ENCODE measurements at regions not wholly inside any gene's neighbourhood (a gene's known extent, or its start where the extent isn't known, plus 50 kb on each side); places are given as distances from the start of the nearest gene placed in this dataset.

- Histone ChIP-seq H3K4me3 (ENCODE audit: low read depth, low read length) (no peak overlapping the region), H3K4me1 (ENCODE audit: control insufficient read depth, insufficient read depth, low read length) (no peaks in the 10 kb centered on the region), H3K27me3 (ENCODE audit: control insufficient read depth, insufficient read depth, low read length) (no peaks in the 10 kb centered on the region), H3K36me3 (ENCODE audit: control insufficient read depth, insufficient read depth, low read length) (no peaks in the 10 kb centered on the region), H3K9ac (ENCODE audit: low read depth, low read length) (no peak overlapping the region), H3K9me3 (ENCODE audit: control insufficient read depth, insufficient read depth, low read length) (no peaks in the 10 kb centered on the region)
Observed at GRCh38 chr20:11401988-11402387, 515.7 kb upstream of the BTBD3 start.

DNA sequence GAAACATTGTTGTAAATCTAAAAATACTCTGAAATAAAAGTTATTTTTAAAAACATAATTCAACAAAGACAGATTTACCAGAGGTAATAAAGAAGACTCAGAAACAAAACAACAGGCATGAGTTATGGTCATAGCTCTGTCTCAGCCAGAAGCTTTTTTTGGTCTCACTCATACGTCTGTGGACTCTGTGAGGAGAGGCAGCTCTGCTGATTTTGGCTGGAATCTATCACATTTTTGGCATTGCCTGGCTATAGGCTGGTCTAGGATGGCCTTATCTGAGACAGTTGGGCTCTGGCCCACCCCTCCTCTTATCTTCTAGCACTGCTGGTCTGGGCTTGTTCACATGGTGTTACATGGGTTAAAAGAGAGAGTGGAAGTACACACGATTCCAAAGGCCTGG lies 514.0 kb upstream of the BTBD3 start:
- no peak overlapping the region for H3K9ac ChIP-seq (ENCODE audit: low read depth, low read length)
- no peak overlapping the region for H3K4me3 ChIP-seq (ENCODE audit: low read depth, low read length)
- H3K36me3 ChIP-seq (ENCODE audit: control insufficient read depth, insufficient read depth, low read length), result no peaks in the 10 kb centered on the region
- no peaks in the 10 kb centered on the region for H3K27me3 ChIP-seq (ENCODE audit: control insufficient read depth, insufficient read depth, low read length)
- no peaks in the 10 kb centered on the region for H3K4me1 ChIP-seq (ENCODE audit: control insufficient read depth, insufficient read depth, low read length)
- no peaks in the 10 kb centered on the region for H3K9me3 ChIP-seq (ENCODE audit: control insufficient read depth, insufficient read depth, low read length)

- H3K9ac ChIP-seq (ENCODE audit: low read depth, low read length), result no peak overlapping the region
- no peaks in the 10 kb centered on the region for H3K36me3 ChIP-seq (ENCODE audit: control insufficient read depth, insufficient read depth, low read length)
- H3K4me1 ChIP-seq (ENCODE audit: control insufficient read depth, insufficient read depth, low read length), result peaks cover 4% of the 10 kb centered on the region
- H3K9me3 ChIP-seq (ENCODE audit: control insufficient read depth, insufficient read depth, low read length), result no peaks in the 10 kb centered on the region
- no peak overlapping the region for H3K4me3 ChIP-seq (ENCODE audit: low read depth, low read length)
- no peaks in the 10 kb centered on the region for H3K27me3 ChIP-seq (ENCODE audit: control insufficient read depth, insufficient read depth, low read length)
Observed at GRCh38 chr20:11406877-11407276, 510.8 kb upstream of the BTBD3 start.

GRCh38 chr20:11409561-11409960 lies 508.1 kb upstream of the BTBD3 start:
- no peak overlapping the region for H3K4me3 ChIP-seq (ENCODE audit: low read depth, low read length)
- H3K9ac ChIP-seq (ENCODE audit: low read depth, low read length), result no peak overlapping the region
- H3K27me3 ChIP-seq (ENCODE audit: control insufficient read depth, insufficient read depth, low read length), result no peaks in the 10 kb centered on the region
- no peaks in the 10 kb centered on the region for H3K9me3 ChIP-seq (ENCODE audit: control insufficient read depth, insufficient read depth, low read length)
- H3K4me1 ChIP-seq (ENCODE audit: control insufficient read depth, insufficient read depth, low read length), result peaks cover 4% of the 10 kb centered on the region
- H3K36me3 ChIP-seq (ENCODE audit: control insufficient read depth, insufficient read depth, low read length), result no peaks in the 10 kb centered on the region

GRCh38 chr20:11411765-11412164 lies 505.9 kb upstream of the BTBD3 start:
- H3K9me3 ChIP-seq (ENCODE audit: control insufficient read depth, insufficient read depth, low read length), result no peaks in the 10 kb centered on the region
- peaks cover 4% of the 10 kb centered on the region for H3K4me1 ChIP-seq (ENCODE audit: control insufficient read depth, insufficient read depth, low read length)
- no peak overlapping the region for H3K9ac ChIP-seq (ENCODE audit: low read depth, low read length)
- H3K4me3 ChIP-seq (ENCODE audit: low read depth, low read length), result no peak overlapping the region
- no peaks in the 10 kb centered on the region for H3K36me3 ChIP-seq (ENCODE audit: control insufficient read depth, insufficient read depth, low read length)
- no peaks in the 10 kb centered on the region for H3K27me3 ChIP-seq (ENCODE audit: control insufficient read depth, insufficient read depth, low read length)

- H3K4me3 ChIP-seq (ENCODE audit: low read depth, low read length), result no peak overlapping the region
- peaks cover 2% of the 10 kb centered on the region for H3K4me1 ChIP-seq (ENCODE audit: control insufficient read depth, insufficient read depth, low read length)
- H3K27me3 ChIP-seq (ENCODE audit: control insufficient read depth, insufficient read depth, low read length), result no peaks in the 10 kb centered on the region
- no peaks in the 10 kb centered on the region for H3K9me3 ChIP-seq (ENCODE audit: control insufficient read depth, insufficient read depth, low read length)
- no peaks in the 10 kb centered on the region for H3K36me3 ChIP-seq (ENCODE audit: control insufficient read depth, insufficient read depth, low read length)
- H3K9ac ChIP-seq (ENCODE audit: low read depth, low read length), result no peak overlapping the region
Observed at GRCh38 chr20:11426948-11427347, 490.7 kb upstream of the BTBD3 start.

GRCh38 chr20:11429168-11429567 lies 488.5 kb upstream of the BTBD3 start:
- Histone ChIP-seq H3K27me3 (ENCODE audit: control insufficient read depth, insufficient read depth, low read length) (no peaks in the 10 kb centered on the region), H3K9ac (ENCODE audit: low read depth, low read length) (no peak overlapping the region), H3K4me3 (ENCODE audit: low read depth, low read length) (no peak overlapping the region), H3K9me3 (ENCODE audit: control insufficient read depth, insufficient read depth, low read length) (no peaks in the 10 kb centered on the region), H3K4me1 (ENCODE audit: control insufficient read depth, insufficient read depth, low read length) (peaks cover 2% of the 10 kb centered on the region), H3K36me3 (ENCODE audit: control insufficient read depth, insufficient read depth, low read length) (no peaks in the 10 kb centered on the region)

DNA sequence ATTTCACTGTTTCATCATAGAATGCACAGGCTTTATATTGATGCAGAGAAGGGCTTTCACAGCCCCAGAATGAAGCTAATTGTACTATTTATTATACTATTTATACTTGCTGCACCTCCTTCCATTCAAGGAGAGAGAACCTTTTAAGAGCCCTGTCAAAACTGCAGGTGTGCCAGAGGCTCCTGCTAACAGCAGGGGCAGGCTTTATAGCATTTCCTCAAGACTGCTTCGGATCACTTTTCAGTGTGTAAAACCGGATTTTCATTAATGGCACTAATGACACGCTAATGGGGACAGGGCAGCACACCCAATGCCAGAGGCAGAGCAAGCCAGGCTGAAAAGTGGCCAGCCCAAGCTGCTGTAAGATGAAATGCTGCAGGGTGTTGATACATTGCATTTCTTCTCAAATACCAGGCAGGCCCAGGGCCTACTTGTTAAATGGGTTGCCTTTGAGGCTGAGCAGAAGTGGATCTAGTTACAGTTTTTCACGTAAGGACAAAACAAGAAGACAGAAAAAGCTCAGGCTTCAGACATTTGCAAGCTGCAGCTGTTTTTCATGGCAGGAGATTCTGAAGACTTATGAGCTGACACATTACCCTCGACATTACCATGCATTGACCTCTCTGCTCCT lies 487.7 kb upstream of the BTBD3 start:
- peaks cover 2% of the 10 kb centered on the region for H3K4me1 ChIP-seq (ENCODE audit: control insufficient read depth, insufficient read depth, low read length)
- H3K9ac ChIP-seq (ENCODE audit: low read depth, low read length), result no peak overlapping the region
- H3K36me3 ChIP-seq (ENCODE audit: control insufficient read depth, insufficient read depth, low read length), result no peaks in the 10 kb centered on the region
- no peaks in the 10 kb centered on the region for H3K9me3 ChIP-seq (ENCODE audit: control insufficient read depth, insufficient read depth, low read length)
- H3K27me3 ChIP-seq (ENCODE audit: control insufficient read depth, insufficient read depth, low read length), result no peaks in the 10 kb centered on the region
- no peak overlapping the region for H3K4me3 ChIP-seq (ENCODE audit: low read depth, low read length)

DNA sequence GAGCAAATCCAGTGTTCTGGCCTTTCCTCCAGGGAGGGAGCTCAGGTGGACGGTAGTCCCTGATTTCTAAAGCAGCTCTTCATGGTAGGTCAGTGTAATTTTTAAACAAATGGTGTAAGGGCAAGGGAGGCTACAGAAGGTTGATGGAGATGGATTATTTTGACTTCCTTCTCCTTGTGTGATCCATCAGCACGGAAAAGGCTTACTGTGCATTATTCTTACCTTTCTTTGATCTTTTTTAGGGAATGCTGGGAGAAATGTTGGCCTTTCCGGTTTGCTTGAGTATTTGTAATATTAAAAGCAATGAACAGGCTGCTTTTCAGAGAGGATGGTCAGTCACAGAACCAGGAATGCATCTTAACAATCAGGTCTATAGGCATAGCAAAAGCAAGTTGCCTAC lies 487.0 kb upstream of the BTBD3 start:
- no peak overlapping the region for H3K9ac ChIP-seq (ENCODE audit: low read depth, low read length)
- no peak overlapping the region for H3K4me3 ChIP-seq (ENCODE audit: low read depth, low read length)
- peaks cover 6% of the 10 kb centered on the region for H3K9me3 ChIP-seq (ENCODE audit: control insufficient read depth, insufficient read depth, low read length)
- peaks cover 2% of the 10 kb centered on the region for H3K4me1 ChIP-seq (ENCODE audit: control insufficient read depth, insufficient read depth, low read length)
- H3K27me3 ChIP-seq (ENCODE audit: control insufficient read depth, insufficient read depth, low read length), result no peaks in the 10 kb centered on the region
- no peaks in the 10 kb centered on the region for H3K36me3 ChIP-seq (ENCODE audit: control insufficient read depth, insufficient read depth, low read length)

DNA sequence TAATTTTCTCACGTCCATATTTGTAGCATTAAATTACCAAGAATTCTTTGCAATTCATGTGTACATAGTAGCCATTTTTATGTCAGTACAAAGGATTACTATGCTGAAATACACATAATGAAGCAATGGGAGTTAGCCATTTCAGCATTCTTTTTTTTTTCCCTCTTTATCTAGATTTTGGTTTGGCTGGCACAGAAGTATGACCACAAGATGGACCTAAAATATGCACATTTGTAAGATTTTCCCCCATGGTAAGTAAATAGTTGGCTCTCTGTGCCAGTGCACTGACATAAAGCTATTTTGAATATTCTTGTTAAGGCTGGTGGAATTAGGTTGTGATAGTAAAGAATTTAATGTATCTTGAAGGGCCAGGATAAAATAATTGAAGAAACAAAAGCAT lies 486.1 kb upstream of the BTBD3 start:
- Histone ChIP-seq H3K4me3 (ENCODE audit: low read depth, low read length) (no peak overlapping the region), H3K4me1 (ENCODE audit: control insufficient read depth, insufficient read depth, low read length) (peaks cover 2% of the 10 kb centered on the region), H3K36me3 (ENCODE audit: control insufficient read depth, insufficient read depth, low read length) (no peaks in the 10 kb centered on the region), H3K9ac (ENCODE audit: low read depth, low read length) (no peak overlapping the region), H3K27me3 (ENCODE audit: control insufficient read depth, insufficient read depth, low read length) (no peaks in the 10 kb centered on the region), H3K9me3 (ENCODE audit: control insufficient read depth, insufficient read depth, low read length) (peaks cover 11% of the 10 kb centered on the region)

DNA sequence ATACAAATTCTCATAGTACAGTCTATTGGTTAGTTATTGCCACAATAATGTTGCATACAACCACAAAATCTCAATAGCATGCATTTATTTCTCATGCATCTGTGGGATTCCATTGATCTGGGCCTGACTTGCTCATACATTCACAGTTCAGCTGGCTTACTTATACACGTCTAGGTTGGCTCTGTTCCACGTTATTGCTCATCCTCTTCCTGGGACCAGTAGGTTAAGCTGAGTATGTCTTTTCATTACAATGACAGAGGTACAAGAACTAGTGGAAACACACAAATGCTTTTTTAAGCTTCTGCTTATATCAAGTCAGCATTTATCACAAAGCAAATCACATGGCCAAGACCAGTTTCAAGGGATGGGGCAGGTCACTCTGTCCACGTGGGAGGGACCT lies 485.3 kb upstream of the BTBD3 start:
- no peak overlapping the region for H3K9ac ChIP-seq (ENCODE audit: low read depth, low read length)
- peaks cover 11% of the 10 kb centered on the region for H3K9me3 ChIP-seq (ENCODE audit: control insufficient read depth, insufficient read depth, low read length)
- H3K4me3 ChIP-seq (ENCODE audit: low read depth, low read length), result no peak overlapping the region
- no peaks in the 10 kb centered on the region for H3K36me3 ChIP-seq (ENCODE audit: control insufficient read depth, insufficient read depth, low read length)
- H3K4me1 ChIP-seq (ENCODE audit: control insufficient read depth, insufficient read depth, low read length), result no peaks in the 10 kb centered on the region
- H3K27me3 ChIP-seq (ENCODE audit: control insufficient read depth, insufficient read depth, low read length), result no peaks in the 10 kb centered on the region

DNA sequence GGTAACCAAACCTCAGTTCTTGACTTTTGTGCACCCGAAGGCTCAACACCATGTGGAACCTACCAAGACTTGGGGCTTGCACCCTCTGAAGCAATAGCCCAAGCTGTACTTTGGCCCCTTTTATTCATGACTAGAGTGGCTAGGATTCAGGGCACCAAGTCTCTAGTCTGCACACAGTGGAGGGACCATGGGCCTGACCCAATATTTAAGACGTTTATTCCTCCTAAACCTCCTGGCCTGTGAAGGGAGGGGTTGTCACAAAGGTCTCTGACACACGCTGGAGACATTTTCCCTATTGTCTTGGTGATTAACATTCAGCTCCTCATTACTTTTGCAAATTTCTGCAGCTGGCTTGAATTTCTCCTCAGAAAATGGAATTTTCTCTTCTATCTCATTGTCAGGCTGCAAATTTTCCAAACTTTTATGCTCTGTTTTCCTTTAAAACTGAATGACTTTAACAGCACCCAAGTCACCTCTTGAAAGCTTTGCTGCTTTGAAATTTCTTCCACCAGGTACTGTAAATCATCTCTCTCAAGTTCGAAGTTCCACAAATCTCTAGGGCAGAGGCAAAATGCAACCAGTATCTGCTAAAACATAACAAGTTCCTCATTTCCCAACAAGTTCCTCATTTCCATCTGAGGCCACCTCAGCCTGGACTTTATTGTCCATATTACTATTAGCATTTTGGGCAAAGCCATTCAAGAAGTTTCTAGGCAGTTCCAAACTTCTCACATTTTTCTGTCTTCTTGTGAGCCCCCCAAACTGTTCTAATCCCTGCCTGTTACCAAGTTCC lies 481.4 kb upstream of the BTBD3 start:
- Histone ChIP-seq H3K9me3 (ENCODE audit: control insufficient read depth, insufficient read depth, low read length) (peaks cover 11% of the 10 kb centered on the region), H3K27me3 (ENCODE audit: control insufficient read depth, insufficient read depth, low read length) (no peaks in the 10 kb centered on the region), H3K4me1 (ENCODE audit: control insufficient read depth, insufficient read depth, low read length) (no peaks in the 10 kb centered on the region), H3K4me3 (ENCODE audit: low read depth, low read length) (no peak overlapping the region), H3K9ac (ENCODE audit: low read depth, low read length) (no peak overlapping the region), H3K36me3 (ENCODE audit: control insufficient read depth, insufficient read depth, low read length) (no peaks in the 10 kb centered on the region)
